SK-N-MC (cell line): ENCODE measurements at regions not wholly inside any gene's neighbourhood (a gene's known extent, or its start where the extent isn't known, plus 50 kb on each side); places are given as distances from the start of the nearest gene placed in this dataset.

Experiments used
- EZH2 ChIP-seq: fragments of 200-600 bp; sonication (generic); IDR thresholded peaks from one replicate; pipeline ENCODE4 v1.6.1; 2017; ENCODE audit warnings: antibody characterized with exemption
- POLR2AphosphoS5 ChIP-seq: IDR thresholded peaks from 2 replicates; pipeline ENCODE4 v1.6.1; 2012; ENCODE audit warnings: mild to moderate bottlenecking, low read depth, low read length, borderline replicate concordance

DNA sequence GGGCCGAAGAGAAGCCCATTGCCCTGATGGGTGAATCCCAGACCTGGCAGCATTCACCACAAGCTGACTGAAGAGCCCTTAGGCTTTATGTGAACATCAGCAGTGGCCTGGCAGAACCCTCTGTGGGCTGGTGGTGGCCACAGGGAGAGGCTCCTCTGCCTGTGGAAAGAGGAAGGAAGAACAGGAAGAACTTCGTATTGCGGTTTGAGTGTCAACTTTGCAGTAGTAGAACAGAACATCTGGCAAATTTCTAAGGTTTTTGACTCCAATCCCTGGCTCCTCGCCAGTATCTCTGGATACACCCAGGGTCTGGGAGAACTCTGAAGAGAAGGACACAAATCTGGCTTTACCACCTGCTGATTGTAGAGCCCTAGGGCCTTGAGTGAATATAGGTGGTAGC lies 356.4 kb upstream of the GRAMD2B start:
- TF ChIP-seq POLR2AphosphoS5 (no peak), EZH2 (no peak)
